ENCODE measurements at regions not wholly inside any gene's neighbourhood (a gene's known extent, or its start where the extent isn't known, plus 50 kb on each side); places are given as distances from the start of the nearest gene placed in this dataset.
"Not testable (repeated sequence)": the region's sequence is repeated elsewhere in the genome, so short reads cannot be mapped to it uniquely, and the experiment has no call there.

GRCh38 chr10:60569681-60570080, 180.0 kb upstream of the ANK3 start:
- no peak for DNase-seq (ENCODE audit: low spot score)

- no peak for DNase-seq (ENCODE audit: low spot score)
Measured at GRCh38 chr10:60566096-60566495, 176.4 kb upstream of the ANK3 start.

- no peak for DNase-seq (ENCODE audit: low spot score)
Measured at GRCh38 chr10:60565492-60565891, 175.8 kb upstream of the ANK3 start.

- DNase-seq (ENCODE audit: low spot score) = no peak
Measured at GRCh38 chr10:60564475-60564874, 174.8 kb upstream of the ANK3 start.

GRCh38 chr10:60560451-60560850, 170.8 kb upstream of the ANK3 start:
- DNase-seq (ENCODE audit: low spot score) = no peak

- DNase-seq (ENCODE audit: low spot score) = no peak
Measured at GRCh38 chr10:60555700-60556099, 166.0 kb upstream of the ANK3 start.

- DNase-seq (ENCODE audit: low spot score) = no peak
Measured at GRCh38 chr10:60549686-60550085, 160.0 kb upstream of the ANK3 start.

GRCh38 chr10:60542657-60543056, 153.0 kb upstream of the ANK3 start:
- no peak for DNase-seq (ENCODE audit: low spot score)

- DNase-seq (ENCODE audit: low spot score) = no peak
Measured at GRCh38 chr10:60541451-60541850, 151.8 kb upstream of the ANK3 start.

GRCh38 chr10:60537697-60538096, 148.0 kb upstream of the ANK3 start:
- no peak for DNase-seq (ENCODE audit: low spot score)

GRCh38 chr10:60536529-60537114, 146.9 kb upstream of the ANK3 start:
- DNase-seq (ENCODE audit: low spot score) = no peak

- DNase-seq (ENCODE audit: low spot score) = no peak
Measured at GRCh38 chr10:60535427-60535826, 145.8 kb upstream of the ANK3 start.

- no peak for DNase-seq (ENCODE audit: low spot score)
Measured at GRCh38 chr10:60534761-60535389, 145.2 kb upstream of the ANK3 start.

- DNase-seq (ENCODE audit: low spot score) = no peak
Measured at GRCh38 chr10:60532696-60533468, 143.2 kb upstream of the ANK3 start.

GRCh38 chr10:60531006-60531405, 141.3 kb upstream of the ANK3 start:
- no peak for DNase-seq (ENCODE audit: low spot score)

GRCh38 chr10:60527676-60528075, 138.0 kb upstream of the ANK3 start:
- DNase-seq (ENCODE audit: low spot score) = no peak

GRCh38 chr10:60525716-60526585, 136.3 kb upstream of the ANK3 start:
- DNase-seq (ENCODE audit: low spot score) = no peak

GRCh38 chr10:60524541-60524940, 134.9 kb upstream of the ANK3 start:
- DNase-seq (ENCODE audit: low spot score) = no peak

- DNase-seq (ENCODE audit: low spot score) = not testable (repeated sequence)
Measured at GRCh38 chr10:60523371-60523770, 133.7 kb upstream of the ANK3 start.

GRCh38 chr10:60522617-60523016, 132.9 kb upstream of the ANK3 start:
- DNase-seq (ENCODE audit: low spot score) = no peak

GRCh38 chr10:60521974-60522405, 132.3 kb upstream of the ANK3 start:
- DNase-seq (ENCODE audit: low spot score) = no peak

GRCh38 chr10:60518745-60519144, 129.1 kb upstream of the ANK3 start:
- DNase-seq (ENCODE audit: low spot score) = no peak

All from ureter (tissue), 1 donor.